ENCODE measurements at regions not wholly inside any gene's neighbourhood (a gene's known extent, or its start where the extent isn't known, plus 50 kb on each side); places are given as distances from the start of the nearest gene placed in this dataset.

DNA sequence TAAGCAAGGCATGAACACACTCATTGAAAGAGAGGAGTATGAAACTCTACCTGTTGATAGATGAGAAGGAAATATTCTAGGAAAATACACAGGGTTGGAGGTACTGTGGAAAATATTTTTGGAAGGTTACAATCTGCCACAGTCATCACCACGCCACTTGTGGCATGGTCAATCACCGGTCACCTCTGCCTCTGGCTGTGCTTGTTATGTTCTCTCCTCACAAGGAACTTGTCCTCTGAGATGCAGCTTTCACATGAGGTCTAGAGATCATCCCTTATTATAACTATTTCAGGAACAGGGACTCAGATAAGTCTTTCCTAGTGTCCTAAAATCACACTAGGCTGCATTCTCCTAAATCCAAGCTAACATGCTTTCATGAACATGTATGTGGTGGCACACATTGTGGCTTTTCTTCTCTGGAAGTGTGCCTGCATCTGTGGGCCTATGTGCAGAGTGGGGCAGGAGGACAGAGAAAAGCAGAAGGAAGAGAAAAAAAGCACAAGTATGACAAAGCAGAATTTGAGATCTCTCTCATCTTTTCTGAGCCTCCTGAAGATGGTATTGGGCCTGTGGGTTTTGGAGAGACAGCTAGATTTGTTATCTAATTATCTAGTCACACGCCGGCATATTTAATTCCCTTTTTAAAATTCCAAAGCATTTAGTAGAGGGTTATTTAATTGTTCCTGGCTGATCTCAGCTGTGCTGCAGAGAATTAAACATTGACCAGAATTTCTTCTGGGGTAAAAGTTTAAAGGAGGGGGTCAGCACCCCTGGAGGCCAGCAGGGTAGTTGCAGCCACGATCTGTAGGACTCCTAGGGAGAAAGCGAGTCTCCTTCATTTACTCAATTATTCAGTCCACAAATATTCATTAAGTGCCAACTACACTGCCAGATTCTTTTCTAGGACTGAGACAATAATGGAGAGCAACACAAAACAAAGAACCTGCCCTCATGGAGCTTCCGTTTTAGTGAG lies 294.6 kb downstream of the RDH14 start:
- TF ChIP-seq EZH2 (IDR thresholded peaks at IDR 0.05; ENCODE audit: borderline replicate concordance, low read length) (no peak), CTCF (IDR thresholded peaks at IDR 0.05; ENCODE audit: low read length) (no peak)
